ENCODE measurements at regions not wholly inside any gene's neighbourhood (a gene's known extent, or its start where the extent isn't known, plus 50 kb on each side); places are given as distances from the start of the nearest gene placed in this dataset.

GRCh38 chr10:42985436-42986316, 91.2 kb upstream of the RET start:
- Mint-ChIP-seq H3K27me3 (ENCODE audit: unreplicated experiment) (peaks cover 16% of the 10 kb centered on the region), H3K4me1 (ENCODE audit: unreplicated experiment) (no peaks in the 10 kb centered on the region), H3K27ac (ENCODE audit: unreplicated experiment) (no peak overlapping the region), H3K4me3 (ENCODE audit: unreplicated experiment) (no peak overlapping the region), H3K9me3 (ENCODE audit: unreplicated experiment) (no peaks in the 10 kb centered on the region), H3K36me3 (ENCODE audit: low read depth, unreplicated experiment) (peaks cover 3% of the 10 kb centered on the region)
- TF ChIP-seq CTCF (IDR thresholded peaks at IDR 0.05; ENCODE audit: unreplicated experiment): no peak
- no peak for DNase-seq (ENCODE audit: low spot score)

GRCh38 chr10:42986633-42987032, 90.2 kb upstream of the RET start:
- H3K4me1 Mint-ChIP-seq (ENCODE audit: unreplicated experiment): no peaks in the 10 kb centered on the region
- H3K9me3 Mint-ChIP-seq (ENCODE audit: unreplicated experiment): no peaks in the 10 kb centered on the region
- no peak for TF ChIP-seq CTCF (IDR thresholded peaks at IDR 0.05; ENCODE audit: unreplicated experiment)
- peaks cover 16% of the 10 kb centered on the region for H3K27me3 Mint-ChIP-seq (ENCODE audit: unreplicated experiment)
- H3K4me3 Mint-ChIP-seq (ENCODE audit: unreplicated experiment): peak overlapping the region; percentile 18
- no peak for DNase-seq (ENCODE audit: low spot score)
- H3K36me3 Mint-ChIP-seq (ENCODE audit: low read depth, unreplicated experiment): peaks cover 3% of the 10 kb centered on the region
- H3K27ac Mint-ChIP-seq (ENCODE audit: unreplicated experiment): no peak overlapping the region

GRCh38 chr10:42987121-42987541, 89.7 kb upstream of the RET start:
- Mint-ChIP-seq H3K9me3 (ENCODE audit: unreplicated experiment) (no peaks in the 10 kb centered on the region), H3K27ac (ENCODE audit: unreplicated experiment) (no peak overlapping the region), H3K27me3 (ENCODE audit: unreplicated experiment) (peaks cover 16% of the 10 kb centered on the region), H3K4me1 (ENCODE audit: unreplicated experiment) (no peaks in the 10 kb centered on the region), H3K4me3 (ENCODE audit: unreplicated experiment) (no peak overlapping the region), H3K36me3 (ENCODE audit: low read depth, unreplicated experiment) (peaks cover 3% of the 10 kb centered on the region)
- no peak for DNase-seq (ENCODE audit: low spot score)
- no peak for TF ChIP-seq CTCF (IDR thresholded peaks at IDR 0.05; ENCODE audit: unreplicated experiment)

- TF ChIP-seq CTCF (IDR thresholded peaks at IDR 0.05; ENCODE audit: unreplicated experiment): no peak
- peak; percentile 2 for DNase-seq (ENCODE audit: low spot score)
- Mint-ChIP-seq H3K27ac (ENCODE audit: unreplicated experiment) (no peak overlapping the region), H3K9me3 (ENCODE audit: unreplicated experiment) (no peaks in the 10 kb centered on the region), H3K36me3 (ENCODE audit: low read depth, unreplicated experiment) (peaks cover 3% of the 10 kb centered on the region), H3K27me3 (ENCODE audit: unreplicated experiment) (peaks cover 16% of the 10 kb centered on the region), H3K4me3 (ENCODE audit: unreplicated experiment) (no peak overlapping the region), H3K4me1 (ENCODE audit: unreplicated experiment) (no peaks in the 10 kb centered on the region)
Observed at GRCh38 chr10:42987575-42987974, 89.3 kb upstream of the RET start.

GRCh38 chr10:42988069-42988468, 88.8 kb upstream of the RET start:
- TF ChIP-seq CTCF (IDR thresholded peaks at IDR 0.05; ENCODE audit: unreplicated experiment): no peak
- H3K27ac Mint-ChIP-seq (ENCODE audit: unreplicated experiment): no peak overlapping the region
- H3K4me3 Mint-ChIP-seq (ENCODE audit: unreplicated experiment): no peak overlapping the region
- peaks cover 17% of the 10 kb centered on the region for H3K27me3 Mint-ChIP-seq (ENCODE audit: unreplicated experiment)
- H3K36me3 Mint-ChIP-seq (ENCODE audit: low read depth, unreplicated experiment): peaks cover 3% of the 10 kb centered on the region
- peak; percentile 2 for DNase-seq (ENCODE audit: low spot score)
- H3K9me3 Mint-ChIP-seq (ENCODE audit: unreplicated experiment): no peaks in the 10 kb centered on the region
- H3K4me1 Mint-ChIP-seq (ENCODE audit: unreplicated experiment): no peaks in the 10 kb centered on the region
